K562 (cell line): ENCODE measurements at regions not wholly inside any gene's neighbourhood (a gene's known extent, or its start where the extent isn't known, plus 50 kb on each side); places are given as distances from the start of the nearest gene placed in this dataset.

ENCODE experiments used
- ATAC-seq: fragments of 200-7000 bp; cut with Tn5 transposase; 3 replicates; pipeline ENCODE4 v1.9.1; 2020; ENCODE audit warnings: moderate library complexity
- BruUV-seq: library from RNA; stranded (reverse); fragments of 400-500 nt; replicated peaks from 2 replicates; lab custom pipeline; 2021; lab: Mats Ljungman, UMichigan
- CTCF ChIA-PET: fragments of 300-600 bp; formaldehyde crosslinking; extraction: SDS; loops from one replicate; lab custom pipeline; 2021; ENCODE audit warnings: low intra/inter-chr PET ratio; lab: Yijun Ruan, JAX
- POLR2A ChIA-PET: fragments of 300-600, 350-650 bp; sonication (Branson Sonifier 250); formaldehyde crosslinking; extraction: SDS; loops from one replicate; lab custom pipeline; 2021; ENCODE audit warnings: antibody characterized with exemption, inconsistent platforms; lab: Yijun Ruan, JAX
- DNase-seq, 4 experiments: peaks; one replicate each; pipeline versions ENCODE4 v3.0.0 to v3.0.0-alpha.2; 2011 to 2018; ENCODE audit warnings: low spot score in 3 of 4, mixed read lengths in 3 of 4; ENCODE audit errors: extremely low read depth in 1 of 4
- FAIRE-seq: peaks from 2 replicates; lab custom pipeline; 2011; peaks lifted over from hg19 to GRCh38; lab: Jason Lieb, UNC
- H2AFZ ChIP-seq: 2 replicates; pipeline ENCODE4 v1.6.0; 2011; ENCODE audit warnings: low read depth, low read length, control low read depth, inconsistent platforms
- H3K27ac ChIP-seq: fragments of 200-600 bp; 3 replicates; pipeline ENCODE4 v1.8.0; 2011; ENCODE audit warnings: low read depth, mild to moderate bottlenecking, control low read depth, inconsistent platforms, low read length, moderate library complexity, mixed read lengths; ENCODE audit errors: extremely low read depth
- H3K27me3 ChIP-seq, 2 experiments: fragments of 300-600 bp in 1 of 2; 2 replicates in 1 of 2; 3 replicates in 1 of 2; pipeline versions ENCODE4 v1.6.0 to v1.8.0; 2011; ENCODE audit warnings: inconsistent platforms in 2 of 2, low read length in 2 of 2, mild to moderate bottlenecking in 1 of 2, mixed read lengths in 1 of 2, moderate library complexity in 1 of 2; ENCODE audit not compliant: control insufficient read depth in 2 of 2, insufficient read depth in 2 of 2
- H3K36me3 ChIP-seq: fragments of 300-600 bp; 3 replicates; pipeline ENCODE4 v1.8.0; 2011; ENCODE audit warnings: mild to moderate bottlenecking, low read length, inconsistent platforms; ENCODE audit not compliant: control insufficient read depth, insufficient read depth
- H3K4me1 ChIP-seq, 2 experiments: fragments of 200-600 bp in 1 of 2; replicated peaks in 1 of 2; 2 replicates in 1 of 2; 3 replicates in 1 of 2; pipeline versions ENCODE4 v1.5.1 to v1.8.0; 2011; ENCODE audit warnings: inconsistent platforms in 2 of 2, low read length in 2 of 2, mild to moderate bottlenecking in 1 of 2, mixed read lengths in 1 of 2, moderate library complexity in 1 of 2; ENCODE audit not compliant: control insufficient read depth in 2 of 2, insufficient read depth in 2 of 2
- H3K4me2 ChIP-seq: 2 replicates; pipeline ENCODE4 v1.6.1; 2011; ENCODE audit warnings: low read length, control low read depth, inconsistent platforms, mixed read lengths; ENCODE audit not compliant: insufficient read depth
- H3K4me3 ChIP-seq: fragments of 200-600 bp; sonication (generic), shearing (Covaris generic); 2 replicates; pipeline ENCODE4 v1.5.1; 2016; ENCODE audit warnings: control low read depth, inconsistent platforms
- H3K79me2 ChIP-seq: fragments of 200-600 bp; 3 replicates; pipeline ENCODE4 v1.8.0; 2011; ENCODE audit warnings: low read length, inconsistent platforms; ENCODE audit not compliant: control insufficient read depth, insufficient read depth
- H3K9ac ChIP-seq, 2 experiments: 2 replicates each; pipeline versions ENCODE4 v1.6.0 to v1.6.1; 2011; ENCODE audit warnings: low read depth in 2 of 2, low read length in 2 of 2, control low read depth in 1 of 2, inconsistent platforms in 1 of 2, mild to moderate bottlenecking in 1 of 2, mixed read lengths in 1 of 2; ENCODE audit not compliant: insufficient read depth in 1 of 2
- H3K9me1 ChIP-seq: one replicate; pipeline ENCODE4 v1.6.0; 2011; ENCODE audit warnings: inconsistent platforms, mild to moderate bottlenecking, low read length, moderate library complexity; ENCODE audit not compliant: control insufficient read depth, insufficient read depth
- H3K9me3 ChIP-seq: replicated peaks from 2 replicates; pipeline ENCODE4 v1.5.1; 2011; ENCODE audit warnings: low read depth, low read length, inconsistent platforms; ENCODE audit not compliant: control insufficient read depth, insufficient read depth
- H4K20me1 ChIP-seq: replicated peaks from 2 replicates; pipeline ENCODE4 v1.6.1; 2011; ENCODE audit warnings: low read length, inconsistent platforms, mixed read lengths; ENCODE audit not compliant: control insufficient read depth, insufficient read depth
- ATF2 ChIP-seq: sonication (generic); formaldehyde crosslinking; IDR thresholded peaks from 2 replicates; pipeline ENCODE4 v1.8.1; 2022; ENCODE audit warnings: missing genetic modification reagents
- ATF3 ChIP-seq, 2 experiments: fragments of 450-650 bp in 1 of 2; sonication (generic) in 1 of 2; formaldehyde crosslinking in 1 of 2; IDR thresholded peaks in 1 of 2; conservative IDR thresholded peaks in 1 of 2; 2 replicates each; pipeline versions ENCODE4 v1.6.1 to v1.8.1; 2016 to 2023; ENCODE audit warnings: mild to moderate bottlenecking in 2 of 2, moderate library complexity in 2 of 2, inconsistent platforms in 1 of 2, missing genetic modification reagents in 1 of 2
- CXXC5 ChIP-seq: fragments of 250-450 bp; sonication (Bioruptor Pico); IDR thresholded peaks from 2 replicates; pipeline ENCODE4 v1.8.0; 2022; ENCODE audit warnings: inconsistent platforms, mild to moderate bottlenecking, moderate library complexity
- ELF1 ChIP-seq: fragments of 200-800 bp; sonication (Bioruptor generic); IDR thresholded peaks from 2 replicates; pipeline ENCODE4 v1.6.1; 2016; ENCODE audit warnings: missing genetic modification characterization, missing compliant biosample characterization
- FOXJ3 ChIP-seq: sonication (generic); formaldehyde crosslinking; IDR thresholded peaks from 2 replicates; pipeline ENCODE4 v1.4.0; 2020; ENCODE audit warnings: mild to moderate bottlenecking, missing genetic modification reagents
- HCFC1 ChIP-seq: IDR thresholded peaks from 2 replicates; pipeline ENCODE4 v1.6.1; 2012; ENCODE audit warnings: low read depth, low read length, improper control_type of control experiment
- MECOM ChIP-seq: fragments of 250-450 bp; sonication (Bioruptor Pico); IDR thresholded peaks from 2 replicates; pipeline ENCODE4 v1.8.0; 2022; ENCODE audit warnings: inconsistent platforms
- MYBL2 ChIP-seq, 2 experiments: fragments of 450-650 bp in 1 of 2; sonication (generic) in 1 of 2; formaldehyde crosslinking in 1 of 2; IDR thresholded peaks; 2 replicates each; pipeline versions ENCODE4 v1.6.1 to v1.8.1; 2017 to 2022; ENCODE audit warnings: borderline replicate concordance in 1 of 2, inconsistent platforms in 1 of 2, low read depth in 1 of 2, mild to moderate bottlenecking in 1 of 2, missing genetic modification reagents in 1 of 2, moderate library complexity in 1 of 2
- SAFB2 ChIP-seq: fragments of 200-400 bp; formaldehyde crosslinking; IDR thresholded peaks from 2 replicates; pipeline ENCODE4 v1.6.1; 2018; ENCODE audit warnings: borderline replicate concordance, low read length, low read depth, moderate library complexity; ENCODE audit not compliant: severe bottlenecking
- TAF9B ChIP-seq: fragments of 450-650 bp; IDR thresholded peaks from 2 replicates; pipeline ENCODE4 v1.6.1; 2018; ENCODE audit warnings: mild to moderate bottlenecking; ENCODE audit not compliant: partially characterized antibody
- TCF3 ChIP-seq: sonication (generic); formaldehyde crosslinking; IDR thresholded peaks from 2 replicates; pipeline ENCODE4 v1.4.0; 2020; ENCODE audit warnings: mild to moderate bottlenecking, missing genetic modification reagents
- ZNF12 ChIP-seq: sonication (generic); formaldehyde crosslinking; IDR thresholded peaks from 2 replicates; pipeline ENCODE4 v1.4.0; 2020; ENCODE audit warnings: mild to moderate bottlenecking, missing genetic modification reagents
- ZSCAN32 ChIP-seq: fragments of 450-650 bp; formaldehyde crosslinking; IDR thresholded peaks from 2 replicates; pipeline ENCODE4 v1.4.0; 2020; ENCODE audit warnings: mild to moderate bottlenecking, moderate library complexity
- WGBS: fragments of 100-300 bp; shearing (Covaris generic); methylation state at CpG from one replicate; pipeline ENCODE4 v1.1.6; 2016; ENCODE audit warnings: low coverage, mixed read lengths; ENCODE audit not compliant: insufficient coverage; ENCODE audit errors: missing lambda C conversion rate; 5-methylcytosine and 5-hydroxymethylcytosine counted together
- in situ Hi-C: fragments of 300-500 bp; cut with MboI; formaldehyde crosslinking; loops from 4 replicates; pipeline ENCODE4 v1.15.0; 2018; ENCODE audit warnings: inconsistent platforms, mixed read lengths
- intact Hi-C: fragments of 100-400 bp; cut with micrococcal nuclease; formaldehyde crosslinking; loops from 2 replicates; pipeline ENCODE4 v1.14.2; 2022

- TF ChIP-seq SAFB2 (no peak), CXXC5 (CRISPR knock-in tag) (no peak), ATF3 (IDR thresholded peaks at IDR 0.05) (no peak), ATF3 (CRISPR knock-in tag; conservative IDR thresholded peaks at IDR 0.05) (no peak)
Observed at GRCh38 chr2:57402096-57402495, 644.5 kb upstream of the VRK2 start (continued).

GRCh38 chr2:57402755-57403154 lies 643.9 kb upstream of the VRK2 start:
- no TSS peak for BruUV-seq
- Histone ChIP-seq H2AFZ (no peak overlapping the region), H4K20me1 (no peaks in the 10 kb centered on the region), H3K4me1 (no peaks in the 10 kb centered on the region), H3K9me3 (no peaks in the 10 kb centered on the region), H3K27me3 (no peaks in the 10 kb centered on the region), H3K4me3 (no peak overlapping the region), H3K79me2 (no peaks in the 10 kb centered on the region), H3K27ac (no peak overlapping the region), H3K36me3 (no peaks in the 10 kb centered on the region), H3K9ac (no peak overlapping the region), H3K9me1 (no peaks in the 10 kb centered on the region), H3K4me2 (no peak overlapping the region)
- intact Hi-C loops, result no loop called here
- POLR2A ChIA-PET, result no interaction called here
- CTCF ChIA-PET, result no interaction called here
- TF ChIP-seq TAF9B (no peak), HCFC1 (no peak), MECOM (no peak), MYBL2 (IDR thresholded peaks at IDR 0.05; ENCODE audit: low read depth) (no peak), MYBL2 (CRISPR knock-in tag; IDR thresholded peaks at IDR 0.05; ENCODE audit: borderline replicate concordance) (no peak), ZSCAN32 (CRISPR knock-in tag) (no peak), ATF2 (CRISPR knock-in tag) (no peak), TCF3 (no peak), FOXJ3 (CRISPR knock-in tag) (no peak), ZNF12 (no peak), ELF1 (no peak)
- DNase-seq, result no peak
- FAIRE-seq, result no peak
- ATAC-seq, result no peak
- WGBS, result 11% methylated on average over 1 of the region's 1 CpG
- in situ Hi-C loops, result no loop called here
